G401 (cell line): ENCODE measurements at regions not wholly inside any gene's neighbourhood (a gene's known extent, or its start where the extent isn't known, plus 50 kb on each side); places are given as distances from the start of the nearest gene placed in this dataset.
"Not testable (repeated sequence)": the region's sequence is repeated elsewhere in the genome, so short reads cannot be mapped to it uniquely, and the experiment has no call there.

ENCODE experiments used
- DNase-seq: peaks from one replicate; pipeline ENCODE4 v3.0.0-alpha.2; 2015; ENCODE audit warnings: low spot score
- in situ Hi-C: cut with HindIII; loops from 2 replicates; pipeline ENCODE4 v1.10.0; 2016; ENCODE audit warnings: low sequenced_read_pairs, mixed read lengths

- in situ Hi-C loops = no loop called here
- peak; percentile 5 for DNase-seq
Observed at GRCh38 chr15:98292442-98293240, 332.1 kb downstream of the ARRDC4 start.

GRCh38 chr15:98294126-98294525 lies 333.6 kb downstream of the ARRDC4 start:
- no peak for DNase-seq
- in situ Hi-C loops = no loop called here

- peak; percentile 30 for DNase-seq
- in situ Hi-C loops = not testable (repeated sequence)
Observed at GRCh38 chr15:98295101-98295759, 334.7 kb downstream of the ARRDC4 start.

GRCh38 chr15:98296653-98297052 lies 336.1 kb downstream of the ARRDC4 start:
- DNase-seq = no peak
- in situ Hi-C loops = no loop called here

GRCh38 chr15:98304371-98304770 lies 343.9 kb downstream of the ARRDC4 start:
- no peak for DNase-seq
- in situ Hi-C loops = no loop called here

DNA sequence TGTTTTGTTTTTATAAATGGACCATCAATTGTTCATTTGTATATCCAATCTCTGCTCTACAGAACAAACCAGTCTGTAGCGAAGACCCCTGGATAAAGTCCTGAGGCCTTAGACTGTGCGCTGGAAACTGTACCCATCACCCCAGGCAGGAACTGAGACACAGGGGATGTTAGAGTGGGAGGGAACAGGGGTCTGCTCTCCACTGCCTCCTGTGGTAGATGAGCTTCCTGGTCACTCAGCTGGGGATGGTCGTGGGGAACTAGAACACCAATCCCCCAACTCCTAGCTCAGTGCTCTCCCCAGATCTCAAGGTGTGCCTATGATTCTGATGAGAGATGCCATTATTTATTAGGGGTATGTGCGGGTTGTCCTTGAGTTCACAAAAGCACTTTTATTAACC lies 340.2 kb upstream of the IGF1R start:
- in situ Hi-C loops = no loop called here
- no peak for DNase-seq

DNA sequence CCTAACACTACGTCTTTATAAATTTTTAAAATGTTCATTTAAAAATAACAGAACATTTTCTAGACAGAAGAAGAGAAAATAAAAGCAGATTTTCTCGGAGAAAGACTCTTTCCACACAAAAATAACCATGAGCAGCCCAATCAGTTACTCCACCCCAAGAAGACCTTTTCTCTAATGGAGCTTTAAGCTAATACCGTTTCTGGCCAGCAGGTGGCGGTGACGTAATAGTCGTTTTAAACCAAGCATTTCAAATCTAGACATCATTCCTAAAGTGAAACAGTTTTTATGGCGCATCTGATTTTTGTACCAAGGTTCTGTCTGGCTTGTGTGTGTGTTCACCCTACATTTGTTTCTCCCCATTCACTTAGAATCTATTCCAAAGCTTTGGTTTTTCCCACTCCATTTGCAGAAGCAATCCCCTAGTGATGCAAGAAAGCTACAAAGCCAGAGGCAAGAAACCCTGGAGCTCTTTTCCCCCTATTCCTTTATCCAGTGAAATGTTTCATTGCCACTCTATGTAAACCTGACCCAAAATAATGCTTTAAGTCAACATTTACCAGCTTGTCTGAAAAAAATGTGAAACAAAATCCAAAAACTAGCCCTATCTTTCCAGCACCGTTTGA lies 336.7 kb upstream of the IGF1R start:
- DNase-seq = peak; percentile 52
- in situ Hi-C loops = no loop called here

DNA sequence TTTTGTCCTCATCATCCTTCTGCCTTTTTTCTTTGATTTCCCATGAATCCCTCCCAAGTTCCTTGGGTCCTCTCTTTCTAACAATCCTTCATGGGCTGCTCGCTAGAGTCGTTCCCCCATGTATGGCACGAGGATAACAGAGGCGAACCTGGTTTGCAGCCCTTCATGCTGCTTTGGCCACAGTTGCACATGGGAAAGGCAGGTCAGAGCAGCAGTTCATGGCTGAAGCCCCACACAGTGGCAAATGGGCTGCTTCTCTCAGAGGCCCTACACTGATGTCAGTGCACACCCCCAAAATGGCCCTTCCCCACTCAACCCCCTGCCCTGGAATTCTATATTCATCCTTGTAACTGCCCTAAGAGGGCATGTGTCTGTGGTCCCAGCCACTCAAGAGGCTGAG lies 335.4 kb upstream of the IGF1R start:
- no peak for DNase-seq
- in situ Hi-C loops = no loop called here

DNA sequence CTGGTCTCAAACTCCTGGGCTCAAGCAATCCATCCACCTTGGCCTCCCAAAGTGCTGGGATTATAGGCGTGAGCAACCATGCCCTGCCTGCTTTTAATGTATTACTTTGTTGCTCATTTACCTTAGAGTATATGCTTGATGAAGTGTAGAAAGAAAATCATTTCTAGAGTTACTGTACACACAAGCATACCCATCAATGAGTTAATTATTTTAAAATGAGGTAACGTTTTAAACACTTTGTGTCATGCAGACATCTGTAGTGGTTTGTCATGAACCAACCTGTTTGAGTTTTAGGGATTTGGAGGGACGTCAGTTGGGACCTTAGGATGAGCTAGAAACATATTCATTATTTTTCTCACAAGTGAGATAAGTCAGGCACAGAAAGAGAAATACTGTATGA lies 332.4 kb upstream of the IGF1R start:
- DNase-seq = no peak
- in situ Hi-C loops = no loop called here

DNA sequence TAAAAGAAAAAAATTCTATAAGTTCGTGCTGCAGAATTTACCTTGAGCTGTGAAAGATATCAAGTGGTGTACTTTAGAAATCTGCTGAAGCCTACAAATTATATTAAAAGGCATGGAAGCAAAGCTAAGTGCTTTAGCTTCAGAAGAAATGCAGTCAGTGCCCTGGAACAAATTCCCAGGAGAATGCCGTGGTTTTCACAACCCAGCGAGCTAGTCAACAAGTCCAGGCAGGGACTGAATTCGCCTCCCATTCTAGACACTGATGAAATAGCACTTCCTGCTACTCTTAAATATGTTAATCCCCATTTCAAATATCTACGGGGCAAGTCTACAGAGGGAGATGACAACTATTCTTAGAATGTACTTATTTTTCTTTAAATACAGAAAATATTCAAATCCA lies 326.4 kb upstream of the IGF1R start:
- in situ Hi-C loops = no loop called here
- no peak for DNase-seq

DNA sequence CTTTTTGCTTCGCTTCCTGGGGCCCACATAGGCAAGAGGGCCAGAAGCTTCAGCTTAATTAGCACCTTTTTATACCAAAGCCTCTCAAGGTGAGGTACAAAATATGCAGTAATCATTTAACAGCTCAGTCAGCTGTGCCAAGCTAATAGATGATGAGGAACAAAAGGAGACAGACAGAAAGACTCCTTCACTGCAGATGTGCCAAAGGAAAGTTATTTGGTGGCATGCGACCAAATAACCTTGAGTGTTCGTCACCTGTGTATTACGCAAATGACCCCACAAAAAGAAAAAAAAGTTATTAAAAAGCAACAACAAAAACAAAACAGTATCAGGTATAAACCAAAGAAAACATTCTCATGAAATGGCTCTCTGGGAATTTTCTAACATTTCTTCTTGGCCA lies 325.8 kb upstream of the IGF1R start:
- DNase-seq = no peak
- in situ Hi-C loops = no loop called here

DNA sequence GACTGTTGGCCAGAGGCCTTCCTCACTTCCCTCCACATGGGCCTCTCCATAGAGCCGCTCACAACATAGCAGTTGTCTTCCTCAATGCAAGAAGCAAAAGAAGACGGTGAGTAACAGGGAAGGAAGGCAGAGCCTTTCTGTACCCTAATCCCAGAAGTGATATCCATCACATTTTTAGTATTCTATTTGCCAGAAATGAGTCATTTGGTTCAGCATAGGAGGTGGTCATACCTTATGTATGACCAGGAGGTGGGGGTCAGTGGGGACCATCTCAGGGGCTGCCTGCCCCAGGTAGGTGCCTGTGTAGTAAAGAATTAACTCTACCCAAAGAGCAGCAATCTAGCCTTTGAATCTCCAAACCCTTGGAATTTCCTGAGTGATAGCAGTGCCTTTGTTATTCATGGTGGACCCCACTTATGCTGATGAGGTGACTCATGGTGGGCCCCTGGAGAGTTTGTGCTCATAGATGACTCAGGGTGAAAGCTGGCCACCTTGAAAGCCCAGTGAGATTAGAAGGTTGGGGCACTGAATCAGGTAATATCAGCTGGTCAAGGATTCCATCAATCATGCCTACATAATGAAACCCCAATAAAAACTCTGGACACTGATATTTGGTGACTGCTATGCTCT lies 323.9 kb upstream of the IGF1R start:
- DNase-seq = no peak
- in situ Hi-C loops = no loop called here

DNA sequence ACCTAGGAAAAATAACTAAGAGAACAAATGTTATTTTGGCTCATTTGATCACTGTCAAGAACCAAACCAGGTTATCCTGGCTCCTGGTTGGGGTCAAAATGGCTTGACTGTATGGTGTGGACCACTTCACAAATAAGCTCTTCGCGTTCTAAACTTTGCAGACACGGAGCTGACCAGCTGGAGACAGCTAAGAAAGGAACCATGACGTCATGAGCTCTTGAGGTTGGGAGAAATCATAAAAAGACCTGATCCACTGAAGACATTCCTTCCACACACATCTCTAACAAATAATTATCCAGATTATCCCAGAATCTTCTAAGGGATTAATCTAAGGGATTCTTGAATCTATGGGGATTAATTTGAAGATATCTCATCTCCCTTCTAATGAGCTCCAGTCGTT lies 321.5 kb upstream of the IGF1R start:
- in situ Hi-C loops = no loop called here
- DNase-seq = no peak

DNA sequence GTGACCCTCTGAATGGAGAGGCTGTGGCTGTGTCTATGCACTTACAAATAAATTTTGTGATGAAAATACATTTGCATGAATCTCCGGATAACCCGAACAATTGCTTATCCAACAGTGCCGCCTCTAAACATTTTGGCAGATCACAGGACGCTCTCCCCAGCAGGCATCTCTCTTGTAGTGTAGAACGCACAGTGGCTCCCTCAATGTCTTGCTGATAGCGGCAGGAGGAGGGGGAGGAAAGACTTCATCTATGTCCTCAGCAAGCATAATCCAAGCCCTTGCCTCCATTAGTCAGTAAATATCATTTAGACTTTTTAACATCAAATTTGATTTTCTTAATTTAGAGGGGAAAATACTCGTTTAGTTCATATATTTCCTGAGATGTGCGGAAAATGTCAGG lies 318.1 kb upstream of the IGF1R start:
- in situ Hi-C loops = no loop called here
- DNase-seq = no peak

DNA sequence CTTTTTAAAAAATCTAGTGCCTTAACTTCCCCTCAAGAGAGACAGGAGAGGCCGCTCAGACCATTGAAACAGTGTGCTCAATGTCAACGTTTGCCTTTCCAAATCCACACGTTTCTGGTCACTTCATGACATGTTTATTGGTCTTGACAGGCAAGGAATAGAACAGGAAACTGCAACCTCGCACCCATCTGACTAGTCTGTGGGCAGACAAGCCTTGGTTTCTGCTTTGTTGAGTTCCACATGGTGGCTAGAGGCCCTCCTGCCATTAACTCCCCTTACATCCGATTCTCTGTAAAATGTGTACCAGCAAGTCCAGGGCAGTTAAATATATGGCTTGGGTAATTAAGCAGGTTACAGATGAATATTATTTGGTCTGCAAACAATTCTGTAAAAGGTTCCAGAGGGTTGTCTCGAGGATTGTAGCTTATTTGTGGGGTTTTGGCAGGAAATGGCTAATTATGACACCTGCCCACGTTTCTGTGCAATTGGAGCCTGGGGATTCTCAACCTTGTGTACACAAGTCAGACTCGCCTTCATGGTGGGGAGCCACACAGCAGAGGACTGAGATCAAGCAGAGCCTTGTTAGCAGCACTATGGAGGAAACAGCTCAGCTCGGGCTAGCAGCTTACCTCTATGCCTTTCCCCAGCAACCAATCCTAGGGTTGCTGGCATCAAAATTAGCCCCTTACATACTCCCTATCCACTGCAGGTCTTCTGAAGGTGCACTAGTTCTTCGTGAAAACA lies 317.5 kb upstream of the IGF1R start:
- no peak for DNase-seq
- in situ Hi-C loops = no loop called here

DNA sequence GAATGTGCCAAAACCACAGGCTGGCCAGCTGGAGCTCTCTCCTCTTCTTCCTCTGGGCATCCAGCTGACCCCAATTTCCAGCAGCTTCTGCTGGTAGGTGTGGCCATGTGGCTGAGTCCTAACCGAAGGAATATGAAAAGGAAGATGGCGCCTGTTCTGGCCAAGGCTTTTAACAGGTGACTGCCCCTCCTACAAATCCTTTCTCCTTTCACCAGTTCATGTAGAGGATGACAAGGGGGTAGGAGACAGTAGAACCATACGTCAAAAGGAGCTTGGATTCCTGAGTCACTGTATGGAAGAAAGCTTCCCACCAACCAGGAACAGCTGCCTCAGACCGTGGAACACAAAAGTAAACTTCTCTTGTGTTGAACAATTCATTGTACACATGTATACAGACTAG lies 316.7 kb upstream of the IGF1R start:
- in situ Hi-C loops = no loop called here
- no peak for DNase-seq

GRCh38 chr15:98333251-98333650 lies 315.1 kb upstream of the IGF1R start:
- in situ Hi-C loops = no loop called here
- no peak for DNase-seq

DNA sequence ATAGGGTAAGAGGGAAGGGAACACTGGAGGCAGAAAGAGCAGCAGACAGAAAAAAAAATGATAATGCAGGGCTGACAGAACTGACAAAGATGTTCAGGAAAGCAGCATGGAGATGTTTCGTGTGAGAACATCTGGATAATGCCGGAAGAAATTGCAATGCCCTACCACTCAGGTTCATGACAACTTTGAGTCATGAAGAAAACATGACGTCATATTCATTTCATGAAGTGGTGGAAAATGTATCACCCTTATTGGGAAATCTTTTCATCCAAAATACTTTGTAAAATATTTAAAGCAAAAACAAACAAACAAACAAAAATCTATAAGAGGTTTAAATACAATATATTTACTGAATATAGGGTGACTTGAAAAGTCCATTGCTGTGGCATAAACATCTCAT lies 305.4 kb upstream of the IGF1R start:
- in situ Hi-C loops = no loop called here
- no peak for DNase-seq

DNA sequence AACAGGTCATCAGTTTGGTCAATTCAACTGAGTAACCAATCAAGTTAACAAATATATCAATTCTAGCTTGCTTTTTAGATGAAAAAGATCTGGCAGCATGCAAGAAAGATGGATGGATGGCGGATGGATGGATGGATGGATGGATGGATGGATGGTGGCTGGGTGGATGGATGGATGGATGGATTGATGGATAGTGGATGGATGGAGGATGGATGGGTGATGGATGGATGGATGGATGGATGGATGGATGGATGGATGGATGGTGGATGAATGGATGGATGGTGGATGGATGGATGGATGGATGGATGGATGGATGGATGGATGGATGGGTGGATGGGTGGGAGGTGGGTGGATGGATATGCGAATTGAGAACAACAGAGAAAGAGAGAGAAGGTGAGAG lies 303.7 kb upstream of the IGF1R start:
- in situ Hi-C loops = no loop called here
- DNase-seq = no peak

GRCh38 chr15:98347001-98347400 lies 301.3 kb upstream of the IGF1R start:
- DNase-seq = no peak
- in situ Hi-C loops = no loop called here
